SKM-1 (cell line): ENCODE measurements at regions not wholly inside any gene's neighbourhood (a gene's known extent, or its start where the extent isn't known, plus 50 kb on each side); places are given as distances from the start of the nearest gene placed in this dataset.
"Not testable (repeated sequence)": the region's sequence is repeated elsewhere in the genome, so short reads cannot be mapped to it uniquely, and the experiment has no call there.

ENCODE experiments used
- DNase-seq: peaks from one replicate; lab custom pipeline; 2025; ENCODE audit not compliant: unreplicated experiment; lab: John Stamatoyannopoulos, UW

GRCh38 chr4:180280726-180281297 lies 1962.4 kb upstream of the TENM3 start:
- DNase-seq = no peak

GRCh38 chr4:180281724-180282123 lies 1961.5 kb upstream of the TENM3 start:
- DNase-seq = no peak

- no peak for DNase-seq
Observed at GRCh38 chr4:180284267-180284666, 1958.9 kb upstream of the TENM3 start.

GRCh38 chr4:180285796-180286195 lies 1957.4 kb upstream of the TENM3 start:
- no peak for DNase-seq

GRCh38 chr4:180292339-180292738 lies 1950.9 kb upstream of the TENM3 start:
- DNase-seq = no peak

GRCh38 chr4:180296036-180296599 lies 1947.1 kb upstream of the TENM3 start:
- no peak for DNase-seq

- no peak for DNase-seq
Observed at GRCh38 chr4:180304321-180304720, 1938.9 kb upstream of the TENM3 start.

- no peak for DNase-seq
Observed at GRCh38 chr4:180310616-180311015, 1932.6 kb upstream of the TENM3 start.

- DNase-seq = no peak
Observed at GRCh38 chr4:180314972-180315371, 1928.2 kb upstream of the TENM3 start.

- no peak for DNase-seq
Observed at GRCh38 chr4:180330521-180330920, 1912.7 kb upstream of the TENM3 start.

- no peak for DNase-seq
Observed at GRCh38 chr4:180333162-180333561, 1910.0 kb upstream of the TENM3 start.

GRCh38 chr4:180335566-180335965 lies 1907.6 kb upstream of the TENM3 start:
- no peak for DNase-seq

GRCh38 chr4:180336494-180337090 lies 1906.6 kb upstream of the TENM3 start:
- no peak for DNase-seq

GRCh38 chr4:180341926-180342325 lies 1901.3 kb upstream of the TENM3 start:
- no peak for DNase-seq

- DNase-seq = no peak
Observed at GRCh38 chr4:180350901-180351300, 1892.3 kb upstream of the TENM3 start.

GRCh38 chr4:180356766-180357165 lies 1886.4 kb upstream of the TENM3 start:
- no peak for DNase-seq

GRCh38 chr4:180360113-180360512 lies 1883.1 kb upstream of the TENM3 start:
- DNase-seq = not testable (repeated sequence)

- no peak for DNase-seq
Observed at GRCh38 chr4:180363815-180364214, 1879.4 kb upstream of the TENM3 start.

GRCh38 chr4:180372691-180373090 lies 1870.5 kb upstream of the TENM3 start:
- DNase-seq = no peak

GRCh38 chr4:180377741-180378140 lies 1865.5 kb upstream of the TENM3 start:
- DNase-seq = no peak

- no peak for DNase-seq
Observed at GRCh38 chr4:180380733-180381132, 1862.5 kb upstream of the TENM3 start.

- no peak for DNase-seq
Observed at GRCh38 chr4:180391613-180392012, 1851.6 kb upstream of the TENM3 start.

- DNase-seq = peak; percentile 20
Observed at GRCh38 chr4:180394312-180394711, 1848.9 kb upstream of the TENM3 start.
